ENCODE measurements at regions not wholly inside any gene's neighbourhood (a gene's known extent, or its start where the extent isn't known, plus 50 kb on each side); places are given as distances from the start of the nearest gene placed in this dataset.

GRCh38 chr12:4138051-4138450 lies 135.5 kb upstream of the CCND2 start:
- TF ChIP-seq ZNF704 (tag by site-specific recombination; IDR thresholded peaks at IDR 0.05) (no peak), ZNF133 (tag by site-specific recombination; IDR thresholded peaks at IDR 0.05) (no peak), ZNF174 (tag by site-specific recombination; IDR thresholded peaks at IDR 0.05) (no peak), ZNF311 (tag by site-specific recombination; IDR thresholded peaks at IDR 0.05; ENCODE audit: borderline replicate concordance) (no peak), ZBTB21 (tag by site-specific recombination; IDR thresholded peaks at IDR 0.05) (no peak), ZNF24 (tag by site-specific recombination; IDR thresholded peaks at IDR 0.05) (no peak), REST (tag by site-specific recombination; IDR thresholded peaks at IDR 0.05) (no peak), OSR2 (tag by site-specific recombination; IDR thresholded peaks at IDR 0.05) (no peak), ZEB2 (tag by site-specific recombination; IDR thresholded peaks at IDR 0.05) (no peak), ZFP37 (tag by site-specific recombination; IDR thresholded peaks at IDR 0.05) (no peak), ZNF239 (tag by site-specific recombination; IDR thresholded peaks at IDR 0.05) (no peak)
- TF ChIP-seq, protein P1, sequence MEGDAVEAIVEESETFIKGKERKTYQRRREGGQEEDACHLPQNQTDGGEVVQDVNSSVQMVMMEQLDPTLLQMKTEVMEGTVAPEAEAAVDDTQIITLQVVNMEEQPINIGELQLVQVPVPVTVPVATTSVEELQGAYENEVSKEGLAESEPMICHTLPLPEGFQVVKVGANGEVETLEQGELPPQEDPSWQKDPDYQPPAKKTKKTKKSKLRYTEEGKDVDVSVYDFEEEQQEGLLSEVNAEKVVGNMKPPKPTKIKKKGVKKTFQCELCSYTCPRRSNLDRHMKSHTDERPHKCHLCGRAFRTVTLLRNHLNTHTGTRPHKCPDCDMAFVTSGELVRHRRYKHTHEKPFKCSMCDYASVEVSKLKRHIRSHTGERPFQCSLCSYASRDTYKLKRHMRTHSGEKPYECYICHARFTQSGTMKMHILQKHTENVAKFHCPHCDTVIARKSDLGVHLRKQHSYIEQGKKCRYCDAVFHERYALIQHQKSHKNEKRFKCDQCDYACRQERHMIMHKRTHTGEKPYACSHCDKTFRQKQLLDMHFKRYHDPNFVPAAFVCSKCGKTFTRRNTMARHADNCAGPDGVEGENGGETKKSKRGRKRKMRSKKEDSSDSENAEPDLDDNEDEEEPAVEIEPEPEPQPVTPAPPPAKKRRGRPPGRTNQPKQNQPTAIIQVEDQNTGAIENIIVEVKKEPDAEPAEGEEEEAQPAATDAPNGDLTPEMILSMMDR (tag by site-specific recombination; IDR thresholded peaks at IDR 0.05) = no peak
